ENCODE measurements at regions not wholly inside any gene's neighbourhood (a gene's known extent, or its start where the extent isn't known, plus 50 kb on each side); places are given as distances from the start of the nearest gene placed in this dataset.
A peak's percentile ranks its signal among the peaks of the same experiment; 100 is the strongest.
"Not testable (repeated sequence)": the region's sequence is repeated elsewhere in the genome, so short reads cannot be mapped to it uniquely, and the experiment has no call there.

DNA sequence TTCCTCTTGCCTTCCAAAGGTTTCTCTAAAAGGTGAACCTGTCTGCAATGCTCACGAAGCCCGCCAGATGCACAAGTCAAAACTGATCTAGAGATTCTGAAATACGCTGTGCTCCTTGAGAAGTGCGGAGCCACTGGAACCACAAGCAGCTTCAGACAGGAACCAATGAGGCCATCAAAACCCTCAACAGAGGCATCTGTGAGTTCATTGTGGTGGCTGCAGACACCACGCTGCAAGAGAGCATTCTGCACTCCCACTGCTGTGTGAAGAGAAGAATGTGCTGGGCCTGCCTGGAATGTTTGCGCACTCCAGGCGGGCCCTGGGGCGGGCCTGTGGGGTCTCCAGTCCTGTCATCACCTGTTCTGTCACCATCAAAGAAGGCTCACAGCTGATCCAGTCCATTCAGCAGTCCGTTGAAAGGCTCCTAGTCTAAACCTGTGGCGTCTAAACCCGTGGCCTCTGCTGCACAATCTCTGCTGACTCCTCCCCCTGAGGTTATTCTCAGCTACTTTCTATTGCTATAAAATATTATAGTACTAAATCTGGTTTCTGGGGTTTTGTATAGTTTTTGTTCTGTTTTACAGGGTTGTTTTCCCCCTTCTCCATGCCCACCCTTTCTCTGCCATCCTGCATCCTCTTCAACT, 187.4 kb downstream of the FAM72C start:
- DNase-seq (ENCODE audit: low read depth in 3 of 3), result not testable (repeated sequence)

DNA sequence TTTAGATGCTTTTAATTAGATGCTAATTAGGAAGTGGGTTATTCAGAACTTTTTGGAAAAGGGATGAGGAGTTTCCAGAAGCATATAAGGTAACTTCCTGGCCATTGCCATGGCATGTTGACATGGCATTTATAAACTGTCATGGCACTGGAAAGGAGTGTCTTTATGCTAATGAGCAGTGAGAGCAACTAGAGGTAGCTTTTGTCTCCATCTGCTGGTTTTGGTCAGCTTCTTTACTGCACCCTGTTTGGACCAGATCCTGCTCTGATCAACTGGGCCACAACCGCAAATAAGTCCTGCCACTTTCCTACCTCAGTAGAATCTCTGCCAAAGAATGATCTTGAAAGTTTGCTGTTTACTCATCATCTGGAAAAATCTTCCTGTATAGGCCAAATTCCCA, 193.6 kb downstream of the FAM72C start:
- not testable (repeated sequence) for DNase-seq (ENCODE audit: low read depth in 3 of 3)

DNA sequence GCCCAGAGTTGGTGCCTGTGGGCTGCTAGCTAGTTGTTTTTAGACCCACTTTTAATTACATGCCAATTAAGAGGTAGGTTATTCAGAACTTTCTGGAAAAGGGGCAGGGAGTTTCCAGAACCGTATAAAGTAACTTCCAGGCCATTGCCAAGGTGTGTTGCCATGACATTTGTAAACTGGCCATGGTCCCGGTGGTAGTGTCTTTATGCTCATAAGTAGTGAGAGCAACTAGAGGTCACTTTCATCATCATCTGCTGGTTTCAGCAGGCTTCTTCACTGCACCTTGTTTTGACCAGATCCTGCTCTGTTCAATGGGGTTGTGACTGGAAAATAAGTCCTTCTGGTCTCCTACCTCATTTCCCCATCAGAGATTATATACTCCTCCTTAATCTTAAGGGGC, 207.0 kb downstream of the FAM72C start:
- DNase-seq (ENCODE audit: low read depth in 3 of 3), result not testable (repeated sequence)

DNA sequence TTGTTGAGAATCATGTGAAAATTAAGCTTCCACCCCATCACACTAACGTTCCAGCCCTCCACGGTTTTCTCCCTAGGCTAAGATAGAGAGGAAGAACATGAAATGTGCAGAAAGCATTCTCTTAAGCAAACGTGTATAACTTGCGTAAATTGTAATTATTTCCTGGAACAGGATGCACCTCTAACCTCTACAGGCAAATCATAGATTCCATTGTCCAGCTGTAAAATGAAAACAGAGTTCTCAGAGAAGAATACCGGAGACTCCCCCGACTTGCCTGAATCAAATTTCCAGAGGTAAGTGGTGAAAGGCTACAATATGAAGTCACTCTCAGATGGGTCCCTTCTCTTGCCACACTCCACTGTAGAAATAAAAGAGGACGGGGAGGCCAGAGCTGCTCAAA, 211.4 kb downstream of the FAM72C start:
- DNase-seq (ENCODE audit: low read depth in 3 of 3), result not testable (repeated sequence)

DNA sequence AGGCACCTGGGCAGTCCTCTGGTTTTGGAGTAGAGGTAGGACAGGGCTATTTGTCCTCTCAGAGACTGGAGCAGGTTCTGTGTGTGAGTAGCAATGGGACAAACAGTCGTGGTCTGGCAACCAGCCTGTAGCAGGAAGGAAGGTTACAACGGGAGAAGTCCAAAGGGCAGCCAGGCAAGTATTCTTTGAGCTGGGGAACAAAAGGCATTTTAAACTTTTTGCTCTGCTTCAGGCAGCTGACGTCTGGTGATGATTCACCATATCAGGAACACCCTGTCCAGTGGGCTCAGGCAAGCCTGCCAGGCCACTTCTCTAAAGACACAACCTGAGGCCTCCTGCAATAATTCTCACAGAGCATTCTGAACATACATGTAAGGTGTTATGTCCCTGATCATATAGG, 215.8 kb downstream of the FAM72C start:
- DNase-seq (ENCODE audit: low read depth in 3 of 3), result not testable (repeated sequence)

DNA sequence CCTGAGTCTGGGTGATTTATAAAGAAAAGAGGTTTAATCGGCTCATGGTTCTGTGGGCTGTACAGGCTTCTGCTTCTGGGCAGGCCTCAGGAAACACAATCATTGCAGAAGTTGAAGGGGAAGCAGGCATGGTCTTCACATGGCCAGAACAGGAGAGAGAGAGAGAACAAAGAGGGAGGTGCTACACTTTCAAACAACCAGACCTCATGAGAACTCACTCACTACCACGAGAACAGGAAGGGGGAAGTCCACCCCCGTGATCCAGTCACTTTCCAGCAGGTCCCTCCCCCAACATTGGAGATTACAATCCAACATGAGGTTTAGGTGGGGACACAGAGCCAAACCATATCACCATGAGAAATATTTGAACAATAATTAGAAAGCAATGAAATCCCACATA, 222.9 kb downstream of the FAM72C start:
- no peak for DNase-seq (ENCODE audit: low read depth in 3 of 3)

DNA sequence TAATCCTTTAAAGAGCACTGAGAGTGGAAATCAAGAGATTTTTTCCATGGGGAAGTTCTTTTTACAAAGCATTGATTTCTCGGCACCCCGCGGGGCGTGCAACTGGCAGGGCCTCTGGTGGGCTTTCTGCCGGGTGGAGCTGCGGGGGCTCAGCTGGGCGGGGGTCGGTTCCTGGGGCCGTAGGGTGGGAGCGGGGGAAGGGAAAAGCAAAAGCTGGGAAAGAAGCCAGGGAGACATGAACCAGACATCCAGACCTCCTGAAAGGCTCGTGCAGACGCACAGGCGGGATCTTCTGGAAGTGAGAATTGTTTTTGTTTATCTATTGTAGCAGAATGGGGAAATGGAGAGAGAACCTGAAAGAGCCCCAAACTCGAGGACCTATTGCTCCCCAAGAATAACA, 235.2 kb downstream of the FAM72C start:
- DNase-seq (ENCODE audit: low read depth in 3 of 3), result no peak

DNA sequence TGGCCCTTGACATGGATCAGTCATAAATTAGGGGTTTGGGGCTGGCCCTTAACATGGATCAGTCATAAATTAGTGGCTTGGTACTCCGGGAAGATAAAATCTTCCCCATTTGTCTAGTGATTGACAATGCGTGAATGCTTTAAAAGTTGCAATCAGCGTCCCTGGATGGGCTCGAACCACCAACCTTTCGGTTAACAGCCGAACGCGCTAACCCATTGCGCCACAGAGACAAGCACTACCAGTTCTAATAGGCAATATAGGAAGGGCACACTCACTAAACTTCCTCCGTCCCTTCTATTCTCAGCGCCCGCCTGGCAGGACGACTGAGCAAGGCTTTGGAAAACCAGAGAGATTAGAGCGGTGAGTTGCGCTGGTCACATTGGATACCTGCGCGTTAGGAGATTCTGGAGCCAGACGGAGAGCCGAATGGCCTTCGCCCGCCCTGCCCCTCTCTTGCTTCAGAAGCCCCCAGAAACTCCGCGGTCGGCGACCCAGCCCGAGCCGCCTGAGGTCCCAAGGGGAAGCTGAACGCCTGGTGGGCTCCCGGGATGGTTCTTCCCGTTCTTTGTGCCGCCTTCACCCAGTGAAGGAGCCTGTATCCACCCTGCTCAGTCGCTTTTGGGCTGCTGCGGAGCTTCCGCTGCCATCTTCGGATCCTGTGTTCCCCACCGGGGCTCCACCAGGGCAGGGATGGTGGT, 235.9 kb downstream of the FAM72C start:
- no peak for DNase-seq (ENCODE audit: low read depth in 3 of 3)

DNA sequence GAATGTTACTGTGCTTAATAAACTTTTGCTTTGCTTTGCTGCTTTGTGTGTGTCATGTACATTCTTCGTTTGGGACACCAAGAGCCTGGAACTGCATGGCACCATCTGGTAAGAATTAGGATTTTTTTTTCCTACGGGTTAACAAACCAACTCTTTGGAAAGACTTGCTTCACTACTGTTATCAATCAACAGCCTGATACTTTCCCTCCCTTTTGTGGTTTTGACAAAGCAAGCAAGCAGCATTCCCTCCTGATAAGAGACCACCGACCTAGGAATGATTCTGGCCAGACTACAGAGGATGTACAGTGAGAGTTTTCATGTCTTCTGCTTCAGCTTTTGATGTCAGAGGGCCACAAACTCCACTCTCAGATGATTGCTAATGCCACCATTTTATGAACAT, 237.5 kb downstream of the FAM72C start:
- not testable (repeated sequence) for DNase-seq (ENCODE audit: low read depth in 3 of 3)

DNA sequence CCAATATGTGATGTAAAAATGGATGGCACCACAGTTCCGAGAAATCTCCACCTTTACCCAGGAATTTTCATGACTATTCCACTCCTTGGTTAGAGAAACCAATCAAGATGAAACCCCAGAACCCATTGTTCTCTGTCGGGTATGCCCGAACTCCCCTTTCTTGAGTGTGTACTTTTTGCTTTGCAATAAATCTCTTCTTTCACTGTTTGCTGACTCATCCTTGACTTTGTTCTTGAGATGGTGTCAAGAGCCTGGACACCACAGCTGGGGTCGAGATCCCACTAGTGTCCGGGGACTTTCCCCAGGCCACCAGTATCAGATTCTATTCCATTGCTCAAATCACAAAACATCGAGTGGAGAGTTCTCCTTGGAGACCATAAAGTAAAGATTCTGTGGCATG, 240.9 kb downstream of the FAM72C start:
- not testable (repeated sequence) for DNase-seq (ENCODE audit: low read depth in 3 of 3)

DNA sequence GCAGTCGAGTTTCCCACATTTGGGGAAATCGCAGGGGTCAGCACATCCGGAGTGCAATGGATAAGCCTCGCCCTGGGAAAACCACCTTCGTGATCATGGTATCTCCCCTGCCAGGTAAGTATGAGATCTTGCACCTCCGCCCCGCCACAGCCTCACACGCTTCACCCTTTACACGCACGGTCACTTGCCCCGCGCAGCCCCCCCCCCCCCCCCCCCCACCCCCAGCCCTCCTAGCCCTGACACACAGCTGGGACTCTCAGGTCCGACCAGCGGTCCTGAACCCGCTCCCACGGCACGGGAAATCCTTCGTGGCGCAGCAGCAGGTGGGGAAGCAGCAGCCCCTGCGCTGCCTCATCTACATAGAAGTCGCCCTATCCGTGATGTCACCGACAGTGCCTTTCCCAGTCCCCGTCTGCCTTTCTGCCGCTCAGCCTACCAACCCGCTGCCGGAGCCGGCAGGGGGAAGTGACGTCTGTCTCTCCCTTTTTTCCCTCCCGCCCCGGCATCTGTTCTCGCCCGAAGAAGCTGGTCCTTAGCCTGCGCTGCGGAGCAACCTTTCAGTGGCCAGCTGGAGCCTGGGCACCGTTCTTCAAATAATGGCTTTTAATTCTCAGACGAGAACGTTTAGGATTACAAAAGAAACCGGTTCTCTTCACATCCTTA, 242.2 kb downstream of the FAM72C start:
- DNase-seq (ENCODE audit: low read depth in 3 of 3), result peak in 1 of 3 donors; percentile 26

DNA sequence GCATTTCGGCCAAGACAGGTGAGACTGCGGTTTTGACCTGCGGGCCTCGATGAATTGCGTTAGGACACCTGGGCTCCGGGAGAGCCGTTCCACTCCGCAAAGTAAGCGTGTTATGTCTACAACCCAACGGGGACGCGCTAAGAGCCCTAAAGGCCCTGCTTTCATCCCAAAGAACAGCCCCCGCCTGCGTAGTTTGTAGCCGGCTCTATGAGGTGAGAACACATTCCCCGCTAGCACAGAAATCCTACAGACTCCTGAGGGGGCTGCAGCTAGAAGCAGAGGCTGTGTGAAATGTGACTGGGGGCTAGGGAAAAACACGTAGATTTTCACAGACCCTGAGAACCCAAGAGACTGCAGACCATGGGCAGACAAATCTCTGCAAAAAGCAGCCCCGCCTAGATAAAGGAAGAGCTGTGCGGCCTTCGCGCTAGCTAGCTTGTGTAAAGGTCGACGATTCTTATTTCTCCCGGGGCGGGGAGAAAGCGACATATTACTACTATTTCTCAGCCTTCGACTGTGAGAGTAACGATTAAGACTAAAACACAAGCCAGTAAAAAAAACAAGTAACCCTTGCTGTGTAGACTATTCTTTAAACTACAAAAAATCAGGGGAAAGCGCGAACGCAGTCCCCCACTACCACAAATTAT, 242.9 kb downstream of the FAM72C start:
- DNase-seq (ENCODE audit: low read depth in 3 of 3), result peak in 1 of 3 donors; percentile 16

DNA sequence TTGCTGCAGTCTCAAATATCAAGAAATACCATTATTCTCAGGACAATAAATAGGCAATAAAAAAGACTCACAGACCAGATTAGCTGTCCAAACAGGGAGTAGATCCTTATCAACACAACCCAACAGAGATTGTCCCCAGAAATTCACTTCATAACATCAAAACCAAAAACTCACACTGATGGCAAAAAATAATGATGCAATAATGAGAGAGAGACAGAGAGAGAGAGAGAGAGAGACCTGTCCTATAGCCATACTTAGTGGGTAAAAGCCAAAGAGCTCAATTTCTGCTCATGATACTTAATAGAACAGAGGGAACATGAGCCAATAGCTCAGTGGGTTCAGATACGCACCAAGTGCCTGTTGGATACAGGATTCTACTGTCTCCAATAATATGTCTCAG, 244.5 kb downstream of the FAM72C start:
- DNase-seq (ENCODE audit: low read depth in 3 of 3), result no peak

DNA sequence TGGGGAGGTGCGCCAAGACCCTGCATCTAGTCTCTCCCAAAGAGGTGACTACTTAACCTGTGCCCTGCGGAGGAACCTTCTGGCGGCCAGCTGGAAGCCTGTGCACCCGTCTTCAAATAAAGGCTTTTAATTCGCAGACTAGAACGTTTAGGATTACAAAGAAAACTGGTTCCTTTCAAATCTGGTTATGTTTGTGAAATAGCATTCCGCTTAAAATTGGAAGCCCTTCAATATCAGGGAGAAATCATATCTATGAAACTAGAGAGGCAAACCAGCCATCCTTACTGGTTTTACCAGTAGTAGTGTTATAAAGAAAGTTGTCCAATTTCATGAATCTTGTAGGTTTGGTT, 250.8 kb downstream of the FAM72C start:
- DNase-seq (ENCODE audit: low read depth in 3 of 3), result no peak

DNA sequence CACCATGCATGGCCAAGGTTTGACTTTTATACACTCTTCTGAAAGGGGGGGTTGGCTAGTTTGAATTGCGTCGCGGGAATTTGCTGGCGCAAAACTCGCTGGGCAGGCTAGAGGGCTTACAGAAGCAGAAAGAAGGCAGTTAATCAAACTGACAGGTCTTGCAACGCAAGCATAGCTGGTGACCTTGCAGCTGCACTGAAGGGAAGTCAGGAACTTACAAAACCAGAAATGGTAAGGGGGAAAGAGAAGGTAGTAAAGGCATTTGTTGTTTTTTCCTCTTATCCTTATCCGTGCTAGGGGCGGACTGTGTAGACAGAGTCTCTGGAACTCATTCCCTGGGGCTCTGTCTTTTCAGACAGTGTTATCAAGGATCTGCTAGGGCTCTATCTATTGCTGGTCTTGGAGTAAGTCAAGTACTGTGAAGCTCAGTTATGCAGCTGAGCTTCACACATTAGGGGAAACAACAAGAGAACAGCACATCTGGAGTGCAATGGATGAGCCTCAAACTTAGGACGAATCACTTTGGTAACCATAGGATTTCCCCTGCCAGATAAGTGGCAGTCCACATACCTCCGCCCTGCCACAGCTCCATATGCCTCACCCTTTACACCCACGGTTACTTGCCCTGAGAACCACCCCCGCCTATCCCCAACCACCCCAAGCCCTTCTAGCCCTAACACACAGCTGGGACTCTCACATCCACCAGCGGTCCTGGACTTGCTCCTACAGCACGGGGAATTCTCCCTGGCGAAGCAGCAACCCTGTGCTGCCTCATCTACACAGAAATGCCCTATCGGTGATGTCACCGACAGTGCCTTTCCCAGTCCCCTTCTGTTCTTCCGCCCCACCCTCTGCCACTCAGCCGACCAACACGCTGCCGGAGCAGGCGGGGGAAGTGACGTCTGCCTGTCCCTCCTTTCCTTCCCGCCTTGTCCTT, 251.4 kb downstream of the FAM72C start:
- peak in 1 of 3 donors; percentile 9 for DNase-seq (ENCODE audit: low read depth in 3 of 3)

DNA sequence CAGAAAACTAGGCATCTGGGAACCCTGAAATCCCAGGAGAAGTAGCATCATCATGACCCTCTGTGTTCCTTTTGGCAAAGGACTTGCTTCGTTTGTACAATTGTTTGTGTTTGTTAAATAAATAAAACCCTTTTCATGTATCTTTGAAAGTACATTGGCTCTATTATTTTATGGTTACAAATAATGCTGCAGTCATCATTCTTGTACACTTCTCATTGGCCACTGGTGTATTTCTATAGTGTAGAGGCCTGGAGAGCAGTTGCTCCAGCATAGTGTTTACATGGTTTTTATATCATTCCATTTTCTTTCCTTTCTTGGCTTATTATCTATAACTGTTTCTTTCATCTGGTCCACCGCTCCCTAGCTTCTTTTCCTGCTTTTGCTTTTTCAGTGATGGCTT, 253.3 kb downstream of the FAM72C start:
- no peak for DNase-seq (ENCODE audit: low read depth in 3 of 3)

DNA sequence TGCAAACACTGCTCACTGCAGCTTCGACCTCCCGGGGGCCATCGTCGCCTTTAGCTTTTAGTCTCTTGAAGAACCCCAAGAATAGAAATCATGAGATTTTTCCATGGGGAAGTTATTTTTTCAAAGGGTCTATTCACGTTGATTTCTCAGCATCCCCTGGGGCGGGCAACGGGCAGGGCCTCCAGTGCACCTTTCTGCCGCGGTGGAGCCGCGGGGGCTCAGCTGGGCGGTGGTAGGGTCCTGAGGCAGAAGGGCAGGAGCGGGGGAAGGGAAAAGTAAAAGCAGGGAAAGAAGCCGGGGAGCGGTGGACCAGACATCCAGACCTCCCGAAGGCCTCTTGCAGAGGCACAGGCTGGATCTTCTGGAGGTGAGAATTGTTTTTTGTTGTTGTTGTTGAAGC, 253.8 kb downstream of the FAM72C start:
- no peak for DNase-seq (ENCODE audit: low read depth in 3 of 3)

DNA sequence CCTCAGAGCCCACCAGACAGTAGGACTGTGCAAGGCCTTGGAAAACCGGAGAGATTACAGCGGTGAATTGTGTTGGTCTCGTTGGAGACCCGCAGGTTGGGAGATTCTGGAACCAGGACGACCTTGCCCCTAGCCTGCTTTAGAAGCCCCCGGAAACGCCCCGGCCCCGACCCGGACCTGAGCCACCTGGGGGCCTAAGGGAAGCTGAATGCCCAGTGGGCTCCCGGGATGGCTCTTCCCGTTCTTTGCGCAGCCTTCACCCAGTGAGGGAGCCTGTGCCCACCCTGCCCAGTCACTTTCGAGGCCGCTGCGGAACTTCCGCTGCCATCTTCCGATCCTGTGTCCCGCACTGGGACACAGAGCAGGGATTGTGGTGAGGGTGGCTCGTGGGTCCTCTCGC, 254.4 kb downstream of the FAM72C start:
- DNase-seq (ENCODE audit: low read depth in 3 of 3), result no peak

DNA sequence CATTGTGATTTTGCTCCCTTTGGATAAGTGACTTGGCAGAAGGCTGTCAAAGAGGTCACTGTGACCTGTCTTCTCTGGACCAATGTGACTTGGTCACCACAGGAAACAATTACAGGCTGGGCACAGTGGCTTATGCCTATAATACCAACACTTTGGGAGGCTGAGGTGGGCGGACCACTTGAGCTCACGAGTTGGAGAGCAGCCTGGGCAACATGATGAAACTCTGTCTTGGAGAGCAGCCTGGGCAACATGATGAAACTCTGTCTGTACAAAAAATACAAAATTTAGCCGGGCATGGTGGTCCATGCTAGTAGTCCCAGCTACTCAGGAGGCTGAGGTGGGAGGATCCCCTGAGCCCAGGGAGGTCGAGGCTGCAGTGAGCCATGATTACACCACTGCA, 256.9 kb downstream of the FAM72C start:
- DNase-seq (ENCODE audit: low read depth in 3 of 3), result not testable (repeated sequence)

DNA sequence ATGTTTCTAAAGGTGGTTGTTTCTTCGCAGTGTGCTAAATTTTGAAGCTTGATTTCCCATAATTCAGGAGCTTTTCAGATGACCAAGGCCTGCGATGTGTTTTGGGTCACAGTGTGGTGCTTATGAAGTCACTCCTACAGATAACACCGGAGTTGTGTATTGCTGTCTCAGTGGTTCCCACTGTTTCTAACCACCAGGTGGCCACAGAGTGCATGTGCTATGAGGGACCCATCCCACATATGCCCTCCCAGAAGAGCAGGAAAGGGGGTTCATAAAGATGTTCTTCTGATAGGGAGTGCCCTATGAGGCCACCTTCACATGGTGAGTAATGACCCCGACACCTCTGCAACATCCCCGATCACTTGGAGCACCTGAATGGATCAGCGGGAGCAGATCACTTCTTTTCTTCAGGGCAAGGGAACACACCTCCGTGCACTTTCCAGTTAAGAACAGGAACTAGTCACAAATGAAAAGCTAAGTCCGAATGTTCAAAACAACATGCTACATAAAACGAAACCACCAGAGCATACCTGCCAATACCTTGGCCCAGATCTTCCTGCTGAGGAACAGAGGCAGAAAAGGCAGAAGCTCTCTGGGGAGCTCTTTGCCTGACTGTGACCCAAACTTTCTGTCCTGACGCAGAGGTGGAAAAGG, 262.1 kb downstream of the FAM72C start:
- DNase-seq (ENCODE audit: low read depth in 3 of 3), result not testable (repeated sequence)

DNA sequence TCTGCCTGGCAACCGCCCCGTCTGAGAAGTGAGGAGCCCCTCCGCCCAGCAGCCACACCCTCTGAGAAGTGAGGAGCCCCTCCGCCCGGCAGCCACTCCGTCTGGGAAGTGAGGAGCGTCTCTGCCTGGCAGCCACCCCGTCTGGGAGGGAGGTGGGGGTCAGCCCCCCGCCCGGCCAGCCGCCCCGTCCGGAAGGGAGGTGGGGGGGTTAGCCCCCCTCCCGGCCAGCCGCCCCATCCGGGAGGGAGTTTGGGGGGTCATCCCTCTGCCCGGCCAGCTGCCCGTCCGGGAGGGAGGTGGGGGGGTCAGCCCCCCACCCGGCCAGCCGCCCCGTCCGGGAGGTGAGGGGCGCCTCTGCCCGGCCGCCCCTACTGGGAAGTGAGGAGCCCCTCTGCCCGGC, 269.0 kb downstream of the FAM72C start:
- not testable (repeated sequence) for DNase-seq (ENCODE audit: low read depth in 3 of 3)
